ENCODE measurements at regions not wholly inside any gene's neighbourhood (a gene's known extent, or its start where the extent isn't known, plus 50 kb on each side); places are given as distances from the start of the nearest gene placed in this dataset.

DNA sequence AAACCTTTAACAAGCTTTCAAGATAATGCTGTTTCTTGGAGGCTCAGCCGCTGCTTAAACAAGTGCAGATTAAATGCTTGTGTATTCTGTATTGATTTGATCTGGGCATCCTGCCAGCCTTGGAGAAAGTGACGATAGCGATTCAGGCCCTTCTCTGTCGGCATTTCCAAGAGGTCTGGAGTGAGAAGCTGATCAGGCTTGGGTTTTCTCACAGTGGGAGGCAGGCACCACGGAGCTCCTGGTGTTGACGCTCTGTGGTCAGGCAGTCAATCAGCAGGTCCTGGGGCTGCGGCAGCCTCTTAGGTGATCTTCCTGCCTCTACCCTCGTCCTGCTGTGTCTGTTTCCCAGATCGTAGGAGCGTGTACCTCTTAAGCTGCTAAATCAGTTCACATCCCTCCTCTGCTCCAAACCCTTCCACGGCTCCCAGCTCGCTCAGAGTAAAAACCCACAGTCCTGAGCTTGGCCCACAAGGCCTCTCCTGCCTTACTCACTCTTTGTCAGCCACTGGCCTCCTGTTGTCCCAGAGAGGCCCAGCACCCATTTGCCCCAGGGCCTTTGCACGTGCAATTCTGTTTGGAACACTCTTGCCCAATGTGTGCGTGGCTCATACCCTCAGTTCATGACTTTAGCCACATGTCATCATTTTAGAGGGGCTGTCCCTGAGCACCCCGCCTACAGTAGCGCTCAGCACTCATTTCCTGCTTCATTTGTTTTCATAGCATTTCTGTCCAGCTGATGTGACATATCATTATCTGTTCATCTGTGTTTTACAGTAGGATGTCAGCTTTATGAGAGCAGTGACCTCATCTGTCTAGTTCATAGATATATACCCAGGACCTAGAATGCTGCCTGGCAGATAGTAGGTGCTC, 155.4 kb downstream of the AACS start:
- TF ChIP-seq, protein P1, sequence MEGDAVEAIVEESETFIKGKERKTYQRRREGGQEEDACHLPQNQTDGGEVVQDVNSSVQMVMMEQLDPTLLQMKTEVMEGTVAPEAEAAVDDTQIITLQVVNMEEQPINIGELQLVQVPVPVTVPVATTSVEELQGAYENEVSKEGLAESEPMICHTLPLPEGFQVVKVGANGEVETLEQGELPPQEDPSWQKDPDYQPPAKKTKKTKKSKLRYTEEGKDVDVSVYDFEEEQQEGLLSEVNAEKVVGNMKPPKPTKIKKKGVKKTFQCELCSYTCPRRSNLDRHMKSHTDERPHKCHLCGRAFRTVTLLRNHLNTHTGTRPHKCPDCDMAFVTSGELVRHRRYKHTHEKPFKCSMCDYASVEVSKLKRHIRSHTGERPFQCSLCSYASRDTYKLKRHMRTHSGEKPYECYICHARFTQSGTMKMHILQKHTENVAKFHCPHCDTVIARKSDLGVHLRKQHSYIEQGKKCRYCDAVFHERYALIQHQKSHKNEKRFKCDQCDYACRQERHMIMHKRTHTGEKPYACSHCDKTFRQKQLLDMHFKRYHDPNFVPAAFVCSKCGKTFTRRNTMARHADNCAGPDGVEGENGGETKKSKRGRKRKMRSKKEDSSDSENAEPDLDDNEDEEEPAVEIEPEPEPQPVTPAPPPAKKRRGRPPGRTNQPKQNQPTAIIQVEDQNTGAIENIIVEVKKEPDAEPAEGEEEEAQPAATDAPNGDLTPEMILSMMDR (IDR thresholded peaks at IDR 0.05; ENCODE audit: low read length), result no peak
- TF ChIP-seq EZH2 (IDR thresholded peaks at IDR 0.05; ENCODE audit: borderline replicate concordance, low read length), result no peak
